GM19452 (cell line): ENCODE measurements at regions not wholly inside any gene's neighbourhood (a gene's known extent, or its start where the extent isn't known, plus 50 kb on each side); places are given as distances from the start of the nearest gene placed in this dataset.
A peak's percentile ranks its signal among the peaks of the same experiment; 100 is the strongest.
"Not testable (repeated sequence)": the region's sequence is repeated elsewhere in the genome, so short reads cannot be mapped to it uniquely, and the experiment has no call there.

ENCODE experiments used
- ATAC-seq: cut with Tn5 transposase; IDR thresholded peaks from one replicate; pipeline ENCODE4 v1.9.1; 2021; ENCODE audit not compliant: unreplicated experiment

DNA sequence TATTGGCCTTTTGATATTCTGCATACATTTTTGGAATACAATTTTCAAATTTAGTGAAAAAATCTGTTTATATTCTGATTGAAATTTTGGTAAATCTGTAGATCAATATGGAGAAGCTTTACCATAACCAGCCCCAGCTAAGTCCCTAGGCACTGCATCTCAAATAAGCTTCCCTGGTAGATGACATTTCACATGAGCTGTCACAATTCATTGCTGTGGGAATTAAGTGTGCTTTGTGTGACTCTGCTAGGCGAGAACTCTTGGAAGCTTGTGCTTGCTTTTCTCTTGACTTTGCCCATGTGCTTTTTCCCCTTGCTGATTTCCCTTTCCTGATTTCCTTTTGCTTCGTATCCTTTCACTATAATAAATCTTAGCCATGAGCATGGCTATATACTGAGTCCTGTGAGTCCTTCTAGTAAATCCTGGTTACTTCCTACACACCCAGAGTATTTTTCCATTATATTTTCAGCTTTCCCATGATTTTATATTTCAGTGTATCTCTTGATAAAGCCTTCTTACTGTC lies 166.5 kb upstream of the MMS22L start:
- no peak for ATAC-seq

GRCh38 chr6:97450087-97450486 lies 167.1 kb upstream of the MMS22L start:
- no peak for ATAC-seq

DNA sequence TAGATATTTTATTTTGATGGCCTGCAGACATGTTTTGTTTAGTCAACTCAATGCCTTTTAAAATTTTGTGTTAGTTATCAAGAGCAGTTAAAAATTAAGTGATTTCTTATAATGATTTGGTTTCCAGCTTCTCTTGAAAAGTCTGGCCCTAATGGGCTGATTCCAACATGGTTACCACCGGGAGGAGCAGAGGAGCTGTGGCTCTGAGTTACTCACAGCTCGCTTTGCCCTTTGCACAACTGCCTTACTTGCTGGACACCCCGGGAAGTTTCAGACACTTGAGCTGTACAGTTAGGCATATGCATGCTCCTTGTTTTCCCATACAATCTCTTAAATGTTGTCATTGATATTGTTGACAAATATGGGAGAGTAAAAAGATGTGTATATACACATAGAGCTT lies 173.1 kb upstream of the MMS22L start:
- ATAC-seq, result no peak

DNA sequence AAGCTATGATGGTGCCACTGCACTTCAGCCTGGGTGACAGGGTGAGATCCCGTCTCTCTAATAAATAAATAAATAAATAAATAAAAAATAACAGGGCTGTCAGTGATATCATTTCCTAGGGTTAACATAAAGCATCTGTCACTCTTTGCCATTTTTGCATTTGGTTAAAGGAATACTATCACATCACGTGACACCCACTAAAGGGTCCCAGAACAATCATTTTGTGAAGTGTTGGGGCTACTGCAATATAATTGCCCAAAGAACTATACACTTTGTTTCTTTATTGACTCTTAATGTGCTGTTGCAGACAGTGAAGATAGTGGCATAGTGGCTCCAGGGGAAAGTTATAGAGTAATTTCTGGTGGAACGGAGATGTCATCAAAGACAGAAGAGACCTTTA lies 176.5 kb upstream of the MMS22L start:
- ATAC-seq, result no peak

GRCh38 chr6:97459986-97460385 lies 177.0 kb upstream of the MMS22L start:
- no peak for ATAC-seq

DNA sequence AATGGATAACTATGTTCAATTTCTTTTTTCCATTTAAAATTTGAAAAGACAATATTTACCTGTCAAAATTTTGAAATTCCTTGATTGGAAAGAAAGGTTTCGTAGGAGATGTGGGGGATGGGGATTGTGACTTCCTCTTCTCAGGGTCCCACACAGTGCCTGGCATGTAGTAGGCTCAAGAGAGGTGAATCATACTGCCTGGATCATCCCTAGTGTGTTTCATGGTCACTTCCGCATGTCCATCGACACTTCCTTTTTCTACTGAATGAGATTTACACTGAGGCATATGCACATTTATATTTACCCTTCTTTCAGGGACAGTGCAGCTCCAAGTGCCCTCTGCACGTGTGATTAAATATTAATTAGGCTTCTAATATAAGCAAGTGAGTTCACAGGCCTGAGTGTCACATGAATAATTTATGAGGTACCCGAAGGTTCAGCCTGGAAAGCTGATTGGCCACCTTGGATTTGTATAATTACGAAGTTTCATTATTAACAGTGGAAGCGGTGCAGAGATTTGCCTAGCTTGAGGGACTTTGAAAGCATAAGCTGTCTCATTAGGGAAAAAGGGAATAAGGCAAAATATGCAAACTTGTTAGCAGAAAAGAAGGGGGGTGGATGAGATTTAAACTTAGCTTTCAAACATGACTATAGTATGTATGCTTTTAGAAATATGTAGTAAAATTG lies 177.5 kb upstream of the MMS22L start:
- ATAC-seq, result no peak

DNA sequence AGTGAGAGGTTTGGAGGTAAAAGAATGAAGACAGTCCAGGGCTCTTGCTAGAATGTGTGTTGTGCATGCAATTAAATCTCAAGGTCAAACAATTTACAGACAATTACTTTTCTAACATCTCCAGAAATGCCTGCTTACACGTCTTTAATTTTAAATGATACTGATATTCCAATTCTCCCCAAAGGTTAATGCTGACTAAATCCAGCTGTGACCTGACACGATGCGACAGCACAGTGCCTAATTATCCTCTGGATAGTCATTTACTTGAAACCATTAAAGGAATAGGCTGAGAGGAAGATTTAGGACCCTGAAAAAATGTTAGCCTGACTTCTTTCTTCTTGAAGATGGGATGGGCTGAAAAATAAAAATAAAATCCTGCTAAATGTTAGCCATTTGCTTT lies 178.2 kb upstream of the MMS22L start:
- no peak for ATAC-seq

GRCh38 chr6:97462031-97462430 lies 179.0 kb upstream of the MMS22L start:
- no peak for ATAC-seq

DNA sequence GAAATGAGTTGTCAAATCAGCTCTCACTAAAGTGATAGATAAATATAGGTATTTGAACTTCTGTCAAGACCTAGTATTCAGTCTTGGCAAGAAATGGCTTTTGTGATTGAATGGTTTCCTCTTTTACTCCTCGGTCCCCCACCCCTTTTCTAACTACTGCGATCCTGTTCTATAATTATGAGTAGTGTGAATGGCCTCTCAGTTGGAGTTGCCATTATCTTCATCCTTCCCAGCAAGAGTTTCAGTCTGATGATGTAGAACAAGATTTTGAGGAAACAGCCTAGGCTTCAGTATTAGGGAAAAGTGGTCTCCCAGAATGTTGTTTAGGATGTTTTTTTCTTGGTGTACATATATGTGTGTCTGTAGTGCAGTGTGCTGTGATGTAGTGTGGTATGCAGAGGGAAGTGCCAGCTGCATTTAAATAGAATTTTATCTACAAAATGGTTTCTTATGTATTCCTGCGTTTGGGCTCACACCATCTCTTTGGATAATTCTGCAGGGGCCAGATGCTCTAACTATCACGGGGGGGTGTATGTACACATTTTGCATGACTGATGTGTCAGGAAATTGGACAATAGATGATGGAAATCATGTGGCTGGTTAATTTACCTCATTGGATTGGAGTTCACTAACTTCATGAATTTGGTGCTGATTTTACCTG lies 180.1 kb upstream of the MMS22L start:
- no peak for ATAC-seq

DNA sequence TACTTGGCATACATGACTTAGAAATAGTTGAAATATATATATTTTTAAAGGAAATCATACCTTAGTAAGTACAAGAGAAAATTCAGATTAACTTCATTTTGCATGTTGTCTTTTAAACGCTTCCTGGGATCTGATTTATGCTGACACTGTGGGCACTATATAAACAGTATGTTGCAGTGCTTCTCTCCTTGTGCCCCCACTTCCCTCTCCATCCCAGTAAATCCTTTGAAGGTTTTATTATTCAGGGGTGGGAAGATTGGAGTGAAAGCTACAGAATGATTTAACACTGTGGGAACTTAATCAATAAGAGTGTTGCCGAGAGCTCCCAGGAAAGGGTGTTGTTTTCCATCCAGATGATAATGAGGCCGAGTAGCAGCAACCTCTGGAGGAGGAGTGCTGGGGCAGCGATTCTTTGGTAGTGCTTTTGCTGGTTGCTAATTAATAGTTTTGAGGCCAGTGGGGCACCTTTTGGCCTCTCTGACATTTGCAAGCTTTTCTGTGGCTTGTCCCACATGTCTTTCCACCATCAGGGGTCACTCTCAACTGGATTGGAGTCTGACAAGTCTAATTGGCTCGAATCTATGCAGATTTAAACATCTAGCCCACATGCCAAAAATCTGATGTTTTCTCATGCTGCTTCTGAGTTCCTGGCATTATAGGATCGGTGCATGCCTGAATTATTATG lies 183.0 kb upstream of the MMS22L start:
- ATAC-seq, result no peak

DNA sequence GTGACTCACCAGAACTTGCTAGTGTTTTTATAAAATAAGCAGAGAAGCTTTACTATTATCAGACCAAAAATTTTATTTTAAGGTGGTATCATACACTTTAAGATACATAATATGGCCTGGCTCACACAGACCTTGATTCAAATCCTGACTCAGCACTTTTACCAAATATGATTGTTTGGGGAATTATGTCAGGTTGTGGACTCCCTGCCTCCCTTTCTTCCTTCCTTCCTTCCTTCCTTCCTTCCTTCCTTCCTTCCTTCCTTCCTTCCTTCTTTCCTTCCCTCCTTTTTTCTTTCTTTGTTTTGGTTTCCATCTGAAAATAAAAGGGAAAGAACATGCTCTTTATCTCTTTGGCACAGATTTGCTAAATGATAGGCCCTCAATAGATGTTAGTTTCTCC lies 186.0 kb upstream of the MMS22L start:
- ATAC-seq, result no peak

DNA sequence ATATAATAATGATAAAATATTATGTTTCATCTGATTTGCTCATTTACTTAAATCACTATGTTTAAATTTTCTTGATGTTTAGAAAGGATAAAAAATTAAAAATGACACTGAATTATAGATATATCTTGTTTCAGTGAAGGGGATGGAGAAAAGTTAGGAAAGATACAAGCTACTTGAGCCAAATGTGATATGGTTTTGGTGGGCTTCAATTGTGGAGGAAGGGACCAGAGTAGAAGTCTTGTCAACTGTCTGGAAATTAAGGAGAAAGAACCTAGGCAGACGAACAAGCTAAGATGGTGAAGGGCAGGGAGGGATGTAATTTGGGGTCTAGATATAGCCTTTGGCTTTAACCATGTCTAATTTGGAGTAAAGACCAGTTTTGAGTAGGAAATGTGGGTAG lies 186.4 kb upstream of the MMS22L start:
- ATAC-seq, result no peak

GRCh38 chr6:97470322-97470721 lies 187.3 kb upstream of the MMS22L start:
- no peak for ATAC-seq

DNA sequence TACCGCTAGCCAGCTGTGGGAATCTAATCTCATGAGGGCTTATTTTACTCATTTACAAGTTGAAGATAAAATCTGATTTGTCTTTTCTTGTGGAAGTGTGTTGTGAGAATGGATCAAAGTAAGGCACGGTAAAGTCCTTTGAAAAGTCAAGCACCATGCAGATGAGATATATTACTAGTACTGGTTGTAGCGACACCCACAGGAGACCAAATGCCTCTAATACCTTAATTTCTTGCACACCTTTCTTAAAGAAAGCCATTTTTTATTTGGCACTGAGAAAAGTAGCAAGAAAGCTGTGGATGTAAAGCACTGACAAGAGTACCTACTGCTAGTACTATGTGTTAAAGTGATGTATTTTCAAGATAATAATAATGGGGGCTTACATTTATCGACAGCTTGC lies 191.0 kb upstream of the MMS22L start:
- ATAC-seq, result no peak

- ATAC-seq, result peak; percentile 99
These were observed 214.8 kb upstream of the MMS22L start for GRCh38 chr6:97497713-97498331.

DNA sequence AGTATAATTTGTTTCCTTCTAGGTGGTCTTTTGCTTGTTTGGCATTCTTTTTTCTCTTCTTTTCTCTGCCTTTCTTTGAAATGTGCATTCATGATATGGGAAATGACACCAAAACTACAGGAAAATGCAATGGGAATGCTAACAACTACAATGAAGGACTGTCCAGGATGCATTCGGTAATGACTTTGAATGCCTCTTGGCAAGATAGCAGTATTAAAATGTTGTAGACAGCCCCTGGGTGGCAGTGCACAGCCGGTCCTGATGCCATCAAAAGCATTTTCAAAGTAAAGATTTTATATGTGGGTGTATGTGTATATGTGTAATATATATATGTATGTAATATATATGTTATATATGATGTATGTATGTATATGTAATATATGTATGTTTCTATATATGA lies 218.8 kb upstream of the MMS22L start:
- no peak for ATAC-seq

DNA sequence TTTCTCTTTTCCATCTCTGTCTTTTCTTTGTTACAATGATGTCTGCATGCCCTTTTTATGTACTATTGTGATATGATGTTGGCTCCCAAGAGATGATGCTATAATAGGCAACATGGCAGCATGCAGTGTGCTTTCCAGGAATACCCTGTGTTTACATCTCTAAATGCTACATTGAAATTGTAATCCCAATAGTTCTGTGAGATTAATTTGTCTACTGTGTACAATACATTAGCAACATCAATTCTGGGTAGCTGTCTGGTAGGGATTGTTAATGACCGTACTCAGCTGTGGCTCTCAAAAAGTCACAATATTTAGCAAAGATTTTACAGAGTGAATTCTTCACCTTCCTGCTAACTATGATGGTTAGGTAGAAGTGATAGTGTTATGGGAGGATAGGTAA lies 225.6 kb upstream of the MMS22L start:
- no peak for ATAC-seq

DNA sequence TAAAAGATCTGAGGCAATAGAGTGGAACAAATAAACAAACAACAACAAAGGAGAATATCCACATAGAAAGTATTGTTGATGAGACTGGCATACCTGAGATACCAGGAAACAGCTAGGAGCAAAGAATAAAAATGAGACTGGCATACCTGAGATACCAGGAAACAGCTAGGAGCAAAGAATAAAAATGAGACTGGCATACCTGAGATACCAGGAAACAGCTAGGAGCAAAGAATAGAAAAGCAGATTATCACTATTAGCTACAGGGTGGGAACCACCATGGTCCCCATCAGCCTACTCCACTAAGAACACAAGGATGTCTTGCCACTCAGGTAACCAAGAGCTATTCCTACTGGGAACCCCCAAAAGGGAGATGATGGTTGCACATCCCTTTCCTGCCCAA lies 230.2 kb upstream of the MMS22L start:
- not testable (repeated sequence) for ATAC-seq

- ATAC-seq, result no peak
These were observed 241.8 kb upstream of the MMS22L start for GRCh38 chr6:97524811-97525210.

DNA sequence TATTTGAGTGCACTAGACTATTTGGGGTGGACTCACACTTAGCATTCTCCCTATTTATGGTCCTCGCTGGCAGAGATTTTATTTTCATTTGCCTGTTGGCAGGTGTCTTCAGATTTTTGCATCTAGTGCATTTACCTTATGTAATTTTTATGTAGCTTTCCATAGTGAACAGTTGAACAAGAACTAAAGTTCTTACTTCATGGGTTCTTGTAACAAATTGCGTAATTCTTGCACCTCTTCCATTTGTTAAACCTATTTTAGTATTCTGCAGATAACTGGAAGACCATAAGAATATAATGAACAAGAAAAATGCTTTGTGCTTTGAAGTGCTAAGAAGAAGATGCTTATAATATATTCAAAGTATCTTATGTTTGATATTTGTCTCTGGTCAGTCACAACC lies 252.8 kb upstream of the MMS22L start:
- ATAC-seq, result no peak

- ATAC-seq, result no peak
These were observed 265.3 kb upstream of the MMS22L start for GRCh38 chr6:97548354-97548753.

- no peak for ATAC-seq
These were observed 274.3 kb upstream of the MMS22L start for GRCh38 chr6:97557355-97557754.
